HFFc6 (cell line): ENCODE measurements at regions not wholly inside any gene's neighbourhood (a gene's known extent, or its start where the extent isn't known, plus 50 kb on each side); places are given as distances from the start of the nearest gene placed in this dataset.
A peak's percentile ranks its signal among the peaks of the same experiment; 100 is the strongest.

Experiments used
- DNase-seq: peaks from one replicate; pipeline ENCODE4 v3.0.0-alpha.2; 2018
- H3K27ac Mint-ChIP-seq: 2 replicates; pipeline ENCODE4 v1.8.0; 2020; ENCODE audit warnings: mild to moderate bottlenecking, mixed read lengths
- H3K27me3 Mint-ChIP-seq: 2 replicates; pipeline ENCODE4 v1.8.0; 2021; ENCODE audit warnings: mild to moderate bottlenecking, moderate library complexity, mixed read lengths; ENCODE audit not compliant: insufficient read depth
- H3K36me3 Mint-ChIP-seq: 2 replicates; pipeline ENCODE4 v1.8.0; 2021; ENCODE audit warnings: low read depth, mixed read lengths
- H3K4me1 Mint-ChIP-seq: 2 replicates; pipeline ENCODE4 v1.8.0; 2020; ENCODE audit warnings: low read depth, mixed read lengths
- H3K4me3 Mint-ChIP-seq: 2 replicates; pipeline ENCODE4 v1.8.0; 2020; ENCODE audit warnings: mild to moderate bottlenecking, moderate library complexity, mixed read lengths
- H3K9me3 Mint-ChIP-seq: 2 replicates; pipeline ENCODE4 v1.8.0; 2020; ENCODE audit warnings: mild to moderate bottlenecking, mixed read lengths
- TF ChIP-seq, protein P1 (sequence below): fragments of 200-600 bp; sonication (generic); IDR thresholded peaks from 2 replicates; pipeline ENCODE4 v1.5.0; 2021; ENCODE audit warnings: antibody characterized with exemption, mild to moderate bottlenecking

DNA sequence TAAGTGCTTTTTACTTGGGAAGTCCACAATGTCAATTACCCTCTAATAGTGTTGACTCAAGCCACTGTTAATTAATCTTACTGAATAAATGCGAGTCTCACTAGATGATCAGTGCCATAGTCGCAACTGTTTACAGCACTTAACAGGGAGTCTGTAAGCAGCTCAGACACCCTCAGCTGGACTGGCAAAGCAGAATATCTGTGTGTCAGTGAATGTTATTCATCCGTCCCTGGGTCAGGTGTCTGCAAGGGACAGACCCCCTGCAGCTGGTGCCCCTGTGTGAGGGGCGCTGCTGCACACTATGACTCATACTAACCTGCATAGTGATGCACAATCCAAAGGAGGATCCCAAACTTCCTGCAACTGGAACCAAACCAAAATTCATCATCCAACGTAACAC, 306.5 kb downstream of the HHIPL2 start:
- H3K9me3 Mint-ChIP-seq: no peaks in the 10 kb centered on the region
- no peak overlapping the region for H3K27ac Mint-ChIP-seq
- H3K4me1 Mint-ChIP-seq: peaks cover 10% of the 10 kb centered on the region; the same call in 1 of the 2 replicates
- peaks cover 3% of the 10 kb centered on the region; the same call in 1 of the 2 replicates for H3K27me3 Mint-ChIP-seq
- H3K36me3 Mint-ChIP-seq: no peaks in the 10 kb centered on the region
- DNase-seq: no peak
- TF ChIP-seq, protein P1, sequence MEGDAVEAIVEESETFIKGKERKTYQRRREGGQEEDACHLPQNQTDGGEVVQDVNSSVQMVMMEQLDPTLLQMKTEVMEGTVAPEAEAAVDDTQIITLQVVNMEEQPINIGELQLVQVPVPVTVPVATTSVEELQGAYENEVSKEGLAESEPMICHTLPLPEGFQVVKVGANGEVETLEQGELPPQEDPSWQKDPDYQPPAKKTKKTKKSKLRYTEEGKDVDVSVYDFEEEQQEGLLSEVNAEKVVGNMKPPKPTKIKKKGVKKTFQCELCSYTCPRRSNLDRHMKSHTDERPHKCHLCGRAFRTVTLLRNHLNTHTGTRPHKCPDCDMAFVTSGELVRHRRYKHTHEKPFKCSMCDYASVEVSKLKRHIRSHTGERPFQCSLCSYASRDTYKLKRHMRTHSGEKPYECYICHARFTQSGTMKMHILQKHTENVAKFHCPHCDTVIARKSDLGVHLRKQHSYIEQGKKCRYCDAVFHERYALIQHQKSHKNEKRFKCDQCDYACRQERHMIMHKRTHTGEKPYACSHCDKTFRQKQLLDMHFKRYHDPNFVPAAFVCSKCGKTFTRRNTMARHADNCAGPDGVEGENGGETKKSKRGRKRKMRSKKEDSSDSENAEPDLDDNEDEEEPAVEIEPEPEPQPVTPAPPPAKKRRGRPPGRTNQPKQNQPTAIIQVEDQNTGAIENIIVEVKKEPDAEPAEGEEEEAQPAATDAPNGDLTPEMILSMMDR: no peak
- H3K4me3 Mint-ChIP-seq: no peak overlapping the region

DNA sequence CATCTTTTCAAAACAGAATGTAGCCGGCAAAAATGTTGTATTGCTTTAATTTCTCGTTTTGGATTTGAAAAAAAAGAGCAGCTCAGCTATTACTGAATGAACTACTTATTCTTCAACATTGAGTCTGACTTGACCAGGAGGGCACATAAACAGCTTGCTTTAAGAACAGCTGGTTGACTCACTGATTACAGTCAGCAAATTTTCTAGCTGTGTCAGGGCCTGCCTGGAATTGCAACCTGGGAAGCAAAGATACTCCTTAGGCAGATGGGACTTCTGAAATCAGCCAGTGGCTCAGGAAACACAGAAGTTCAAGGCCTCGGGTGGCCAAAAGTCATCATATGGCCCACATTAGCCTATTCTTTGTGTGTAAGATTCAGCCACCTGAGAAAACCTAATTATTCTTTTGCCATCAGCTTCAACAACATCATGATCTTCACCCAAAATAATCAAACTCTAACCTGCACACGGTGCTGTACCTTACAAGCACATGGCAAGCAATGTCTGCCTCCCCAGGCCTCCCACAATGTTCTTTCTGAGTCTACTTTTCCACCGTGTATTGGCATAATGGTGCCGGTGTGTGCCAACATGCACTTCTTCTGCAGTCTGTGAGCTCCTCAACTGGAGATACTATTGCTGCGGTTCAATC, 307.2 kb downstream of the HHIPL2 start:
- Mint-ChIP-seq H3K4me3 (no peak overlapping the region), H3K27ac (no peak overlapping the region), H3K9me3 (no peaks in the 10 kb centered on the region), H3K27me3 (peaks cover 3% of the 10 kb centered on the region; the same call in 1 of the 2 replicates), H3K36me3 (no peaks in the 10 kb centered on the region), H3K4me1 (peaks cover 10% of the 10 kb centered on the region; the same call in 1 of the 2 replicates)
- DNase-seq: peak; percentile 41
- TF ChIP-seq, protein P1: no peak

DNA sequence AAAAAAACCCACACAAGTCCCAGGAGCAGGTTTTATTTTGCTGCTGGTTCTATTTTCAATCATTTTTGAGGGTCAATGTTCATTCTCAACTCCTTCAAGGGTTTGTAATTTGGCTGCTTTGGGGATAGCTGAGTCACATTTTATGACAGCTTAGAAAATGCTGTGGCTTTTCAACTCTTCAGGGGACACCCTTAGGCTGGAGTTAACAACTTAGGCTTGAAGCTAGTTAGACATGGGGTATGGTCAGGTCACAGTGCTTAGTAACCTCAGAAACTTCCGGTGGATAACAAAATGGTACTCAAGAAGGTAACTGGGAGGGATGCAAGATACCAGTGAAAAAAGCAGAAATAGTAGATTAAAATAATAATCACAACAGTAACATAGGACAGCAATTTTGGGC, 308.8 kb downstream of the HHIPL2 start:
- H3K36me3 Mint-ChIP-seq: no peaks in the 10 kb centered on the region
- H3K27ac Mint-ChIP-seq: no peak overlapping the region
- H3K9me3 Mint-ChIP-seq: no peaks in the 10 kb centered on the region
- peaks cover 9% of the 10 kb centered on the region for H3K27me3 Mint-ChIP-seq
- no peak overlapping the region for H3K4me3 Mint-ChIP-seq
- H3K4me1 Mint-ChIP-seq: peaks cover 10% of the 10 kb centered on the region; the same call in 1 of the 2 replicates
- DNase-seq: no peak
- TF ChIP-seq, protein P1: no peak

DNA sequence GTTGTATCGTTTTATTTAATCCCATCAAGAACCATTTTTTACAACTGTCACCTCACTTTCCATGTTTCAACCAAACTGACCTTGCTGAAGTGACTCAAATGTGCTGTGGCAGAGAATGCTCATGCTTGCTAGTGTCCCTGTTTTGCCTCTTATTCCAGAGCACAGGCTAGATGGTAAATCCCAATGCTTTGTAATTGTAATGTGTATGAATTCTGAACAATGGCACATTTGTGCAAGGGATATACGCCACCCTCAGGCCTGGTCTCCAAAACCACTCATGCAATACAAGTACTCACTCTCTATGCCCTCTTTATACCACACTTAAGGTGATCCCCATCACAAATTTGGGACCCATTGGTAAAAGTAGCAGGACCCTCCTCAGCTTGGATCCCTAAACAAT, 313.6 kb downstream of the HHIPL2 start:
- H3K27ac Mint-ChIP-seq: no peak overlapping the region
- TF ChIP-seq, protein P1: no peak
- DNase-seq: no peak

DNA sequence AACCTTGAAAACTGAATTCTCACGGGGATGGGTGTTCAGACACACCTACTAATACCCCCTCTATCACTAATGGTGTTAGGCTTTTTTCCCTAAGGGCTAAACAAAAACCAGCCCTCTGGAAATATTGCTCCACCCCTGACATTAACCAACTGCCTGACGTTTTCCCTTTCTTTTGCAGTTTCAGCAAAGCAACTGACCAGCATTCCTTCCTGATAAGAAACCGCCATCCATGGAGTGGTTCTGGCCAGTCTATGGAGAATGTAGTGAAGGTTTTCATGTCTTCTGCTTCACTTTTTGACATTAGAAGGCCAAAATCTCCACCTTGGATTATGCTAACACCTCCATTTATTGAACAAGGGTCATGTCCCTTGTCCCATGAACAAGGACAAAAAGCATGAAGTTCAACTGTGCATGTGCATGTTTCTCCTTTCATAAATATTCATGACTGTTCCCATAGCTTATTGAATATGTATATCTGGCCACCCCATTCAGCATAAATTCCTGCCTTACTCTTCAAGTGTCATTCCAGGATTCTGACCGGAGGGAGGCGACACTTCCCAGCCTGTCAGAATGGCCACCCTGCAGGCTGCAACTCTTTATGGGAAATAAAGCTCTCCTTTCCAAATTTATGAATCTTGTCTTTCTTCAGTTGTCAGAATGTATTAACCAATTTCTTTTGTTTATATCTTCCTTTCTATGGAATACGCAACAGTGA, 314.3 kb downstream of the HHIPL2 start:
- no peak for DNase-seq
- Mint-ChIP-seq H3K27ac (no peak overlapping the region), H3K4me1 (no peaks in the 10 kb centered on the region), H3K4me3 (no peak overlapping the region), H3K27me3 (peaks cover 16% of the 10 kb centered on the region), H3K9me3 (no peaks in the 10 kb centered on the region), H3K36me3 (no peaks in the 10 kb centered on the region)
- TF ChIP-seq, protein P1: no peak

More for the DNA sequence above, 313.6 kb downstream of the HHIPL2 start:
- H3K9me3 Mint-ChIP-seq: no peaks in the 10 kb centered on the region
- H3K4me1 Mint-ChIP-seq: no peaks in the 10 kb centered on the region
- H3K27me3 Mint-ChIP-seq: peaks cover 13% of the 10 kb centered on the region
- H3K4me3 Mint-ChIP-seq: no peak overlapping the region
- H3K36me3 Mint-ChIP-seq: no peaks in the 10 kb centered on the region
